ENCODE measurements at regions not wholly inside any gene's neighbourhood (a gene's known extent, or its start where the extent isn't known, plus 50 kb on each side); places are given as distances from the start of the nearest gene placed in this dataset.
"Not testable (repeated sequence)": the region's sequence is repeated elsewhere in the genome, so short reads cannot be mapped to it uniquely, and the experiment has no call there.

DNA sequence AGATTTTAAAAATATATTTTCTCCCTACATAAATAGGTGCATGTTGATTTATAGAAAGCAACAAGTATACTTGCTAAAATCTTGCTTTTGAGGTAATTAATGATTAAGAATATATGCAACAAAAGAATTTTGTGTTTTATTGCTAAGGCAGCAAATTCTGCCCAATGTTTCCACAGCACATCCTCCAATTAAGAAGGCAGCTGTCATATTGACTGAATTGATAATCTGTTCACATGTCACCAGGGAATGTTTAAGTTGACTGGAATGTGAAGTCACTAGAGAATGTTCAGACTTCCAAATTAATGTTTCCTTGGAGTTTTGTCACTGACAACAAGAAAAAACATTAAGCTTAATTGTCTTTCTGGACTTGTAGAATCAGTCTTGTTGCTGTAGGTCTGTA lies 1602.7 kb upstream of the SLC39A10 start:
- DNase-seq (ENCODE audit: low read depth in 1 of 2, low spot score in 1 of 2), result no peak

DNA sequence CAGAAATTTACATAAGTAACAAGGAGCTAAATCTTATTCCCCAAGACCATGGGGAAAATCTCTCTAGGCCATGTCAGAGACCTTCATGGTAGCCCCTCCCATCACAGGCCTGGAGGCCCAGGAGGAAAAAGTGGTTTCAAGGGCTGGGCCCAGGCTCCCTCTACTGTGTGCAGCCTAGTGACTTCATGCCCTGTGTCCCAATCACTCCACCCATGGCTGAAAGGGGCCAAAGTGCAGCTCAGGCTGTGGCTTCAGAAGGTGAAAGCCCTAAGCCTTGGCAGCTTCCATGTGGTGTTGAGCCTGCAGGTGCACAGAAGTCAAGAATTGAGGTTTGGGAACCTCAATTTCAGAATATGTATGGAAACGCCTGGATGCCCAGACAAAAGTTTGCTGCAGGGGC lies 1612.7 kb upstream of the SLC39A10 start:
- no peak for DNase-seq (ENCODE audit: low read depth in 1 of 2, low spot score in 1 of 2)

DNA sequence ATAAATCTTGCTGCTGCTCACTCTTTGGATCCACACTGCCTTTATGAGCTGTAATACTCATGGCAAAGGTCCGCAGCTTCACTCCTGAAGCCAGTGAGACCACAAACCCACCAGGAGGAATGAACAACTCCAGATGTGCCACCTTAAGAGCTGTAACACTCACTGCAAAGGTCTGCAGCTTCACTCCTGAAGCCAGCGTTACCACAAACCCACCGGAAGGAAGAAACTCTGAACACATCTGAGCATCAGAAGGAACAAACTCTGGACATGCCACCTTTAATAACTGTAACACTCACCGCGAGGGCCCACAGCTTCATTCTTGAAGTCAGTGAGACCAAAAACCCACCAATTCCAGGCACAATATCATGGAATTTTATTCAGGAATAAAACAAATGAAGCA lies 1635.9 kb upstream of the SLC39A10 start:
- not testable (repeated sequence) for DNase-seq (ENCODE audit: low read depth in 1 of 2, low spot score in 1 of 2)

DNA sequence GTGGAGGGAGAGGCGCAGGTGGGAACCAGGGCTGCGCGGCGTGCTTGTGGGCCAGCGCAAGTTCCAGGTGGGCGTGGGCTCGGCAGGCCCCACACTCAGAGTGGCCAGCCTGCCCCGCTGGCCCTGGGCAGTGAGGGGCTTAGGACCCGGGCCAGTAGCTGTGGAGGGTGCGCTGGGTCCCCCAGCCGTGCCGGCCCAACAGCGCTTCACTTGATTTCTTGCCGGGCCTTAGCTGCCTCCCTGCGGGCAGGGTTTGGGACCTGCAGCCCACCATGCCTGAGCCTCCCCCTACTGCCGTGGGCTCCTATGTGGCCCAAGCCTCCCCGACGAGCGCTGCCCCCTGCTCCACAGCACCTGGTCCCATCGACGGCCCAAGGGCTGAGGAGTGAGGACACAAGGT lies 1636.9 kb upstream of the SLC39A10 start:
- no peak for DNase-seq (ENCODE audit: low read depth in 1 of 2, low spot score in 1 of 2)

DNA sequence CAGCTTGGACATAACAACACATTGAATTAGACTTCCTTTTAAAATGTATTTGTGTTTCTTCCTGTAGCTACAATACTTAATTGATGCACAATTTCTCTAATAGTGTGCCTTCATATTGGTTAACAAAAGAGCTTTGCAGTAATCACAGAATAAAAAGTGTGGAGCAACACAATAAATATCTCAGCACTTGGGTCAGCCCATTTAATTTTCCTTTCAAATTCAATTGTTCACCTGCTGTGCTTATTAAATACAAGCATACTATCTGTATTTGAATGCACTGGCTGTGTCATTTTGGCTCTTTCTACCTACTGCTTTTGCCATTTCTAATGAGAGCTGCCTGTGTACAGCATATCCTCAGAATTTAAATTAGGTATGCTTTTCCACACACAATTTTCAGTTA lies 1641.3 kb upstream of the SLC39A10 start:
- DNase-seq (ENCODE audit: low read depth in 1 of 2, low spot score in 1 of 2), result no peak

DNA sequence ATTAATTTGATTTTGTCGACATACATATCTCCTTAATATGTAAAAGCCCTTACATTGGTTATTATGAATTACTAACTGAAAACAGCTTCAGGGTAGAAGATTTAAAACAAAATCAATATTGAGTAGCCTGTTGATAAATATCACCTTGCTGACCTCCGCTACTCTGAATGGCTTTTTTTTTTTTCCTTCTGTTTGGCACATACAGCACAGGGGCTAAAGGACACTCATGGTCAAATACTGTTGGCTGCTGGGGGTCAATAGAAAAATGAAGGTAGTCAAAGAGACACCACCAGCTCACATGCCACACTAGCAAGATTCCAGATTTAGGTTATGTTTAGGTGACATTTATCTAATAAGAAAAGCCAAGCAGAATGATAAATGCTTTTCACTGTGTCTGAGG lies 1642.4 kb upstream of the SLC39A10 start:
- no peak for DNase-seq (ENCODE audit: low read depth in 1 of 2, low spot score in 1 of 2)

DNA sequence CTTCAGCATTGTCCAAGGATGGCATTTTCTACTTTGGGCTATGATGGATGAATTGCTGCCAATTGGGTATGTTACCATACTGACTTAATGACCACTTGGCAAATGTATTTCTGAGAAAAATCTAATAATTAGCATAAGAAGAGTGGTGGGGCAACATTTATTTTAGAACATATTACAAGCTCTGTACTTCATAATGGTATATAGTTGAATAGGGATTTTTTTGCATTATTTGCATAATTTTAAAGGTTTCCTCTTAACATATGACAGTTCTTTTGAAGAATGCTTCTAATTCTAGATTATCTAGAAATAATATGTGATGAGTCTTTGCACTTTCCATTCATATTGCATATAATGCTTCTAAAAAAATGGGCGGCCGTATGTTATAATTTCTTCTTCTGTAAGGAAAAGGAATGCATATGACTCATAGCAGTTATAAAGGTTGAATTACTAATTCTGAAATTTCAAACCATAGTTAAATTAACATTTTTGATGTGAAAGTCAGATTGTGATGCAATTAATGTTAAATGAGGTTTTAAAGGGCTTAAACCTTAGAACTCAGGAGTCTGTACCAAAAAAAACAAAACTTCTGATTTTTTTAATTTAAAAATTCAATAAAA lies 1652.3 kb upstream of the SLC39A10 start:
- no peak for DNase-seq (ENCODE audit: low read depth in 1 of 2, low spot score in 1 of 2)

DNA sequence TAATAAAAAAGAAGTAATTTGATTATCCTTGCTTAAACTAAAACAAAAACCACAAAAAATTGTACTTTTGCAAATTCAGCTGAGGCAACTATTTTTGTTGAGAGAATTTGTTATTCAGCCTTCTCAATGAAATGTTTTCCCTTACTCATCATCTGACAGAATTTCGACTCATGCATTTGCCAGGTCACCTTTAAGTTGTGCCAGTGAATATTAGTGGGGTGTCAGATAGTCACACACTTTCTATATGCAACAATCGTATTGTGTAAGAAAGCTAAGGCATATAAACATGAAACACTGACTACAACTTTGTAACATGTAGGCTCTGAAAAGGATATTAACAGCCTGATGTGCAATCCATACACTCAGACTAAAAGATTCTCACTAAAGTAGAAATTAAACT lies 1653.1 kb upstream of the SLC39A10 start:
- DNase-seq (ENCODE audit: low read depth in 1 of 2, low spot score in 1 of 2), result no peak

DNA sequence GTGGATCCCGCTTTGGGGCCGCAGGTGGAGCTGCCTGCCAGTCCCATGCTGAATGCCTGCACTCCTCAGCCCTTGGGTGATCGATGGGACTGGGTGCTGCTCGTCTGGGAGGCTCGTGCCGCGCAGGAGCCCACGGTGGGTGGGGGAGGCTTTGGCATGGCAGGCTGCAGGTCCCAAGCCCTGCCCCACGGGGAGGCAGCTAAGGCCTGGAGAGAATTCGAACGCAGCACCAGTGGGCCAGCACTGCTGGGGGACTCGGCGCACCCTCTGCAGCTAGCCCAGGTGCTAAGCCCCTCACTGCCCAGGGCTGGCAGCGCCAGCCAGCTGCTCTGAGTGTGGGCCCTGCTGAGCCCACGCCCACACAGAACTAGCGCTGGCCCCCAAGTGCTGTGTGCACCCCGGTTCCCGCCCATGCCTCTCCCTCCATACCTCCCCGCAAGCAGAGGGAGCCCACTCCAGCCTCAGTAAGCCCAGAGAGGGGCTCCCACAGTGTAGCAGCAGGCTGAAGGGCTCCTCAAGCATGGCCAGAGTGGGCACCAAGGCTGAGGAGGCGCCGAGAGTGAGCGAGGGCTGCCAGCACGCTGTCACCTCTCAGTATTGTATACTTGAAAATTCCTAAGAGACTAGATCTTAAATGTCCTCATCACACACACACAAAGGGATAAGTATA lies 1654.2 kb upstream of the SLC39A10 start:
- no peak for DNase-seq (ENCODE audit: low read depth in 1 of 2, low spot score in 1 of 2)

DNA sequence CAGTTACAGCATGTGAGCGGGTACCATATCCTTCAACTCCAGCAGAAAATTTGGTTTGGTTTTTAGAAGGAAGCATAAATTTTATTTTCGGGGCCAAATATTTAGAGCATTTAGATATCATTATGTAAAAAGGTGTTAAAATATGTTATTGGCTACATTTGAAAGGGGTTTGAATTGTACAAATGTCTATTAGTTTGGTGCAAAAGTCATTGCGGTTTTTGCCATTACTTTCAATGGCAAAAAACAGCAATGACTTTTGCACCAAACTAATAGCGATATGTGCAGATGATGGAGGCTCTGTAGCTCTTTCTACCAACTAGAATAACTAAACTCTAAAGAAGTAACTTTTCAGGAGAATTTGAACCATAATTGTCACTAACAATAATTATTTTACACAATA lies 1666.2 kb upstream of the SLC39A10 start:
- no peak for DNase-seq (ENCODE audit: low read depth in 1 of 2, low spot score in 1 of 2)

DNA sequence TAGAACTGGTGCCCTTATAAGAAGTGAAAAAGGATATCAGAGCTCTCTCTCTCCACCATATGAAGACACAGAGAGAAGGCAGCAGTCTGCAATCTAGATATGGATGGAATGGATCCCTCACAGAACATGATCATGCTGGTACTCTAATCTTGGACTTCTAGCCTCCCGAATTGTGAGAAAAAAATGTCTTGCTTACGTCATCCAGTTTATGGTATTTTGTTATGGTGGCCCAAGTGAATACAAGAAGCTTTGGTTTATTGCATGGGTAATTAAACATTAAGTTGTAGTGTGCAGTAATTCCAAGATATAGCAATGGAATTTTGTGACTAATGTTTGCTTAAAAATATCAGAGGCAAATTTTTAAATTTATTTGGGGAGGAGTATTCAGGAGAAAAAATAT lies 1667.4 kb upstream of the SLC39A10 start:
- DNase-seq (ENCODE audit: low read depth in 1 of 2, low spot score in 1 of 2), result no peak

DNA sequence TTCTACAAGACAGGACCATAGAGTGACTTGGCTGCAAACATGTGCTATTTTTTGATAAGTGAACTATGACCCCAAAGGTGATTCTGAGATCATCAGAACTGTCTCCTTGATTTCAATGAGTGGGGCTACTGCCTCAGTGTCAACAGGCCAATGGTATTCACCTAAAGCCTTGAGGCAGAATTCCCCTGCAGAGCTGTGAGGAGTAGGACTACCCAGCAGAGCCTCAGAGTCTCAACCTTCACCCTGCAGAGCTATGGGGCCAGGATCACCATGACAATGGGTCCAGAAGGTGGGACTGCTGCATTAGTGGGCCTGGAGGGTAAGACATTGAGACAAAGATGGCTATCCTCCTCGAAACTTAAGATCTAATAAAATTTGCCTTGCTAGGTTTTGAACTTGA lies 1668.2 kb upstream of the SLC39A10 start:
- DNase-seq (ENCODE audit: low read depth in 1 of 2, low spot score in 1 of 2), result no peak

DNA sequence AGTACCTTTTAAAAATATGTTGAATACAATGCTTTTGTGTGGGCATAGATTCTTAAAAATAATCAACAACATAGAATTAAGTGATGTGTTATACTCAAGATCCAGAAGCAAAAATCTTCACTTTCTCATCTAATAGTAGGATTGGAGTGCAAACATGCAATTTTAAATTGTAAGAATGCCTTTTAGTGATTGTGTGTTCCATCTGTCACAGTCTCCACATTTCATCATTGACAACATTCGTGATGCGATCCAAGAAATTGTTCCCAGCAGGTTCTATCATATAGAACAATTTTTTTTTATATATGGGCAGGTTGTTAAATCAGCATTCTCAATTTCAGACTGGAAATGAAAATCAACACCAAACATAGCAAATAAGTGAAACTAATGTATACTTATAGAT lies 1671.8 kb upstream of the SLC39A10 start:
- no peak for DNase-seq (ENCODE audit: low read depth in 1 of 2, low spot score in 1 of 2)

DNA sequence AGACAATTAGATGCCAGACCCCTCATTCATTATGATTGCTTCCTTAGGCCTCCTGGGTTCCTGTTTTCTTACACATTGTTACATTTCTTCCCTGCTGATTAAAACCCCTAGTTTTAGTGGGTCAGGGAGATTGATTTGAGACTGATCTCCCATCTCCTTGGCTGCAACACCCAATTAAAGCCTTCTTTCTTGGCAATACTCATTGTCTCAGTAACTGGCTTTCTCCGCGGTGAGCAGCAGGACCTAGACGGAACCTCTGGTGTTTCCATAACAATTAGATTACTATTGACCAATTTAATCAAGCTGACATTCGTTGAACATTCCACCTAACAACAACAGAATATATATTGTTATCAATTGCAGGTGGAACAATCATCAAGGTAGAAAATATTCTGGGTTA lies 1676.4 kb upstream of the SLC39A10 start:
- DNase-seq (ENCODE audit: low read depth in 1 of 2, low spot score in 1 of 2), result no peak

DNA sequence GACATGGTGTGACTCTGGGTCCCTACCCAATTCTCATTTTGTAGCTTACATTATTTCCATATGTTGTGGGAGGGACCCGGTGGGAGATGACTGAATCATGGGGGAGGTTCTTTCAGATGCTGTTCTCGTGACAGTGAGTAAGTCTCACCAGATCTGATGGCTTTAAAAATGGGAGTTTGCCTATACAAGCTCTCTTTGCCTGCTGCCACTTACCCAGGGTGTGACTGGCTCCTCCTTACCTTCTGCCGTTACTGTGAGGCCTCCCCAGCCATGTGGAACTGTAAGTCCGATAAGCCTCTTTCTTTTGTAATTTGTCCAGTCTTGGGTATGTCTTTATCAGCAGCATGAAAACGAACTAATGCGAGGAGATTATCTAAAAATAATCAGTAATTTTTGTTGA lies 1683.2 kb upstream of the SLC39A10 start:
- no peak for DNase-seq (ENCODE audit: low read depth in 1 of 2, low spot score in 1 of 2)

DNA sequence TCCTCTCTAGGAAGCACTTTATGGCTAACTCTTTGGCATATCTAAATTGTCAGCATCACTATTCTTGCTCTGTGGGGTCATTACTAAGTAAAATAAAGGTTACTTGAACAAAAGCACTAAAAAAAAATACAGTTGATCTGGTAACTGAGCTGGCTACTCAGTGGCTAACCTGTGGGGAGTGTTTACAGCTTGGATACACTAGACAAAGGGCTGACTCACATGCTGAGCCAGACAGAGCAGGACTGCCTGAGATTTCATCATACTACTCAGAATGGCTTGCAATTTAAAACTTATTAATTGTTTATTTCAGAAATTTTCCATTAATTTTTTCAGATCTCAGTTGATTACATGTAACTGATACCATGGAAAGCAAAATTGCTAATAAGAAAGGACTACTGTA lies 1690.4 kb upstream of the SLC39A10 start:
- DNase-seq (ENCODE audit: low read depth in 1 of 2, low spot score in 1 of 2), result no peak

DNA sequence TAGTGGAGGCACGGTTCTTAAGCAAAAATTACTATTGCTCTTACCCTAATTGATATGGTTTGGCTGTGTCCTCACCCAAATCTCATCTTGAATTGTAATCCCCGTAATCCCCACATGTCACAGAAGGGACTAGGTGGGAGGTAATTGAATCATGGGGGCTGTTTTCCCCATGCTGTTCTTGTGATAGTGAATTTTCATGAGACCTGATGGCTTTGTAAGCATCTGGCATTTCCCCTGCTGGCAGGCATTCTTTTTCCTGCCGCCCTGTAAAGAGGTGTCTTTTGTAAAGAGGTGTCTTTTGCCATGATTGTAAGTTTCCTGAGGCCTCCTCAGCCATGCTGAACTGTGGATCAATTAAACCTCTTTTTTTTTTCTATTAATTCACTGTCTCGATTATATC lies 1691.8 kb upstream of the SLC39A10 start:
- DNase-seq (ENCODE audit: low read depth in 1 of 2, low spot score in 1 of 2), result no peak

DNA sequence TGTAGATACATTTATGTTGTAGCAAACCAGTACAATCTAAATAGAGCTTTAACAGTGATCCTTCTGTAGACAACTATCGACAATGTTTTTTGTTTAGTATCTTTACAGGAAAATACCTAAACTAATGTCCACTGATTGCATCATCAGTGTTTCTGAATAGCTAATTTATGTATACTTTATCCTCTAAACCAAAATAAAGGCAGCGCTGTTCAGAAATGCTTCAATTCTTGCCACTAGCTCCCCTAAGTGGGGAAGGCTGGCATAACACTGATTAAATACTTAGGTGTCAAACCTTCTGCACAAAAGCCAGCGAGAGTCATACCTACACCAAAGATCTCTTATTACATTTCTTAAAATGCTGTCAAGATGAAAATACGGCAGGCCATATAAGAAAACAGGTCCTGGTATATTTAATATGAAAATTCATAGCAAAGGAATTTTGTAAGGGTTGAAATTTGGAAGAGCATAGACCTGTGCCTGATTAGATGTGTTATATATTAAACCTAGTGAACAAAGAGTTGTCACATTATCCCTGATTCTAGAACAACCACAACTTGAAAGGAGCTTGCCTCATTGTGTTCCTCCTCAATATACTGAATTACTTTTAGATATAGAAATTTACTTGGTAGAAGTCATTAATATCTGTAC lies 1693.4 kb upstream of the SLC39A10 start:
- no peak for DNase-seq (ENCODE audit: low read depth in 1 of 2, low spot score in 1 of 2)

DNA sequence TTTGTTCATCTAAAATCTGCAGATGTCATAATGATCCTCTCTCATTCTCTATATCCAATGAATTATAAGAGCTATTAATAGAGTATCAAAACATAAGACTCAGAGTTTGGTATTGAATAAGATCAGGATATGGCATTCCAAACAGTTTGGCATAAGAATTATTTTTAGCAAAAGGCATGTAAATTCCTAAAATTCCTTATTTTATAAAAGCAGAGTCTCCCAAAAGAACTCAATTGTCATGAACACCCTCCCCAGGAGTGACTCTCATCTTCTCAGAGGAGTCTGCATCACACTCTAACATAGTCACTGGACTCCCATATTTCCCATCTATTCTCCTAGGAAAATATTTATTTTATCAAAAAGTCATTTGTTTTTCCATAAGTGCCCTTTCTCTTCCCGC lies 1710.2 kb upstream of the SLC39A10 start:
- DNase-seq (ENCODE audit: low read depth in 1 of 2, low spot score in 1 of 2), result no peak

DNA sequence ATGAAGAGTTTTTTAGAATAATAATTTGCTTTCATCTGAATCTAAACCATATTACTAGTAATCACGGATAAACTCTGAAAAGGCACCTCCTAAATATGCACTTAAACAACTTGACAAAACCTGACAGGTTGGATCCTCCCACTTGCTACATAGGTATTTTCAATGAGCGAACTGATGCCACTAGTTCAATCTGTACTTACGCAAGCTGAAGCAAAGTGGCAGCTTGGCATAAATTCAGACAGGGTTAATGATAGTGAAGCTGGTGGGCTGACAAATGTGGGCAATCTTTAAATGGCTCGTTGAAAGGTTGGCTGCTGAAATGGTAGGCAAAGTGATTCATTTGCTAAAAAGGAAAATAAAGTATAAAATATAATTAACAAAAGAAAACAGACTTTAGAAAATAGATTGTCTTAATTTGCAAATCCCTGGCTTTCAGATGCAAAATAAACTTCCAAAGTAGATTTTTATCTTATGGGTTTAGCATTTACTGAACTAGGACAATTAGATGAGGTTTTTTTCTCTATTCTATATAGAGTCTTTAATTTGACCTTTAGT lies 1713.5 kb upstream of the SLC39A10 start:
- no peak for DNase-seq (ENCODE audit: low read depth in 1 of 2, low spot score in 1 of 2)

DNA sequence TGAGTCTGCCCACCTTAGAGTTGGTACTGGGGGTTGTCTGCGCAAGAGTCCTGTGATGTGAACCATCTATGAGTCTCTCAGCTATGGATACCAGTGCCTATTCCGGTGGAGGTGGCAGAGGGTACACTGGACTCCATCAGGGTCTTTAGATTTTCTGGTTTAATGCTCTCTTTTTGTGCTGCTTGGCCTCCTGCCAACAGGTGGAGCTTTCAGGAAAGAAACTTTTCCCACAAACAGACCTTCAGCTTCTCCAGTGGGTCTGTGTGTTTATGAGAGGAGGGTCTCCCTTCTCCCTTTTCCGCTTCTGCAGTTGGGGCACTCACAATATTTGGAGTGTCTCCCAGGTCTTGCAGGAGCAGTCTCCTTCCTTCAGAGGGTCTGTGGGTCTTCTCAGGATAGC lies 1721.9 kb upstream of the SLC39A10 start:
- DNase-seq (ENCODE audit: low read depth in 1 of 2, low spot score in 1 of 2), result no peak

DNA sequence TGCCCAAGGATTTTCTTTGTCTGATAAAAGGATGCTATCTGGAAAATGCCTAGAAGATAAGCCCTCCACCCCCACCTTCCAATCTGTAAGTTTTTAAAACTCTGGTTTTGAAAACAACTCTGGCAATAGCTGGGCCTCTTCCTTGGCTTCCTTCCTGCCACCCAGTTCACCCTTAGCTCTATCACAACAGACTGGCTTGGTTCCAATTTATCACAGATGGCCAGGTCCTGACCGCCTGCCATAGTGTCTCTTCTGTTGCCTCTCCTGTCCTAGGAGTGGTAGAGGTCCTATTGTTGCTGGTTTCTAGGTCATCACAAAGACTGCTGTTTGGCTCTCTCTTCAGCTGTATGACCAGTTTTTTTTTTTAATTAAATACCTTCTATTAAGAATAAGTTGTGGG lies 1727.9 kb upstream of the SLC39A10 start:
- no peak for DNase-seq (ENCODE audit: low read depth in 1 of 2, low spot score in 1 of 2)

DNA sequence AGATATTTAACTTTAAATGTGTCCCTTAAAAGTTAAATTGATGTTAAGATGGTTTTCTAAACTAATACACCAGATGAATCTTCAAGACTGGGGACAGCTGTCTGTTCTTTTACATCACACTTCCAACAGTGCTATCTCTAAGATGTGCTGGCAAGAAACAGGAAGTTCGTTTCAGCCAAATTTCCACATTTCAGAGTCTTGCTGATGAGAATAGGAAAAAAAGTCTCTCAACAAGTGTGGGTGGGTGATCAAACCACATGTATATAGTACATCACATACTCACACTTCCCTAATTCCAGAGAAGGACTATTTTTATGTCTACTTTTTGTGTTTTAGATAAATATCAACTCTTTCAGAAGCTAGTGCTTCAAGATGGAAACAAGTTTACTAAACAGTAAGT lies 1712.8 kb upstream of the TMEFF2 start:
- no peak for DNase-seq (ENCODE audit: low read depth in 1 of 2, low spot score in 1 of 2)
